K562 (cell line): ENCODE measurements at regions not wholly inside any gene's neighbourhood (a gene's known extent, or its start where the extent isn't known, plus 50 kb on each side); places are given as distances from the start of the nearest gene placed in this dataset.

ENCODE experiments used
- ATAC-seq: fragments of 200-7000 bp; cut with Tn5 transposase; 3 replicates; pipeline ENCODE4 v1.9.1; 2020; ENCODE audit warnings: moderate library complexity
- BruUV-seq: library from RNA; stranded (reverse); fragments of 400-500 nt; replicated peaks from 2 replicates; lab custom pipeline; 2021; lab: Mats Ljungman, UMichigan
- CTCF ChIA-PET: fragments of 300-600 bp; formaldehyde crosslinking; extraction: SDS; loops from one replicate; lab custom pipeline; 2021; ENCODE audit warnings: low intra/inter-chr PET ratio; lab: Yijun Ruan, JAX
- POLR2A ChIA-PET: fragments of 300-600, 350-650 bp; sonication (Branson Sonifier 250); formaldehyde crosslinking; extraction: SDS; loops from one replicate; lab custom pipeline; 2021; ENCODE audit warnings: antibody characterized with exemption, inconsistent platforms; lab: Yijun Ruan, JAX
- DNase-seq, 4 experiments: peaks; one replicate each; pipeline versions ENCODE4 v3.0.0 to v3.0.0-alpha.2; 2011 to 2018; ENCODE audit warnings: low spot score in 3 of 4, mixed read lengths in 3 of 4; ENCODE audit errors: extremely low read depth in 1 of 4
- FAIRE-seq: peaks from 2 replicates; lab custom pipeline; 2011; peaks lifted over from hg19 to GRCh38; lab: Jason Lieb, UNC
- H2AFZ ChIP-seq: 2 replicates; pipeline ENCODE4 v1.6.0; 2011; ENCODE audit warnings: low read depth, low read length, control low read depth, inconsistent platforms
- H3K27ac ChIP-seq: fragments of 200-600 bp; 3 replicates; pipeline ENCODE4 v1.8.0; 2011; ENCODE audit warnings: low read depth, mild to moderate bottlenecking, control low read depth, inconsistent platforms, low read length, moderate library complexity, mixed read lengths; ENCODE audit errors: extremely low read depth
- H3K27me3 ChIP-seq, 2 experiments: fragments of 300-600 bp in 1 of 2; 2 replicates in 1 of 2; 3 replicates in 1 of 2; pipeline versions ENCODE4 v1.6.0 to v1.8.0; 2011; ENCODE audit warnings: inconsistent platforms in 2 of 2, low read length in 2 of 2, mild to moderate bottlenecking in 1 of 2, mixed read lengths in 1 of 2, moderate library complexity in 1 of 2; ENCODE audit not compliant: control insufficient read depth in 2 of 2, insufficient read depth in 2 of 2
- H3K36me3 ChIP-seq: fragments of 300-600 bp; 3 replicates; pipeline ENCODE4 v1.8.0; 2011; ENCODE audit warnings: mild to moderate bottlenecking, low read length, inconsistent platforms; ENCODE audit not compliant: control insufficient read depth, insufficient read depth
- H3K4me1 ChIP-seq, 2 experiments: fragments of 200-600 bp in 1 of 2; replicated peaks in 1 of 2; 2 replicates in 1 of 2; 3 replicates in 1 of 2; pipeline versions ENCODE4 v1.5.1 to v1.8.0; 2011; ENCODE audit warnings: inconsistent platforms in 2 of 2, low read length in 2 of 2, mild to moderate bottlenecking in 1 of 2, mixed read lengths in 1 of 2, moderate library complexity in 1 of 2; ENCODE audit not compliant: control insufficient read depth in 2 of 2, insufficient read depth in 2 of 2
- H3K4me2 ChIP-seq: 2 replicates; pipeline ENCODE4 v1.6.1; 2011; ENCODE audit warnings: low read length, control low read depth, inconsistent platforms, mixed read lengths; ENCODE audit not compliant: insufficient read depth
- H3K4me3 ChIP-seq: fragments of 200-600 bp; sonication (generic), shearing (Covaris generic); 2 replicates; pipeline ENCODE4 v1.5.1; 2016; ENCODE audit warnings: control low read depth, inconsistent platforms
- H3K79me2 ChIP-seq: fragments of 200-600 bp; 3 replicates; pipeline ENCODE4 v1.8.0; 2011; ENCODE audit warnings: low read length, inconsistent platforms; ENCODE audit not compliant: control insufficient read depth, insufficient read depth
- H3K9ac ChIP-seq, 2 experiments: 2 replicates each; pipeline versions ENCODE4 v1.6.0 to v1.6.1; 2011; ENCODE audit warnings: low read depth in 2 of 2, low read length in 2 of 2, control low read depth in 1 of 2, inconsistent platforms in 1 of 2, mild to moderate bottlenecking in 1 of 2, mixed read lengths in 1 of 2; ENCODE audit not compliant: insufficient read depth in 1 of 2
- H3K9me1 ChIP-seq: one replicate; pipeline ENCODE4 v1.6.0; 2011; ENCODE audit warnings: inconsistent platforms, mild to moderate bottlenecking, low read length, moderate library complexity; ENCODE audit not compliant: control insufficient read depth, insufficient read depth
- H3K9me3 ChIP-seq: replicated peaks from 2 replicates; pipeline ENCODE4 v1.5.1; 2011; ENCODE audit warnings: low read depth, low read length, inconsistent platforms; ENCODE audit not compliant: control insufficient read depth, insufficient read depth
- H4K20me1 ChIP-seq: replicated peaks from 2 replicates; pipeline ENCODE4 v1.6.1; 2011; ENCODE audit warnings: low read length, inconsistent platforms, mixed read lengths; ENCODE audit not compliant: control insufficient read depth, insufficient read depth
- ARNT ChIP-seq, 2 experiments: fragments of 450-650 bp; IDR thresholded peaks; 2 replicates each; pipeline ENCODE4 v1.6.1; 2016; ENCODE audit warnings: mild to moderate bottlenecking in 1 of 2
- CTCFL ChIP-seq: IDR thresholded peaks from 2 replicates; pipeline ENCODE4 v1.6.1; 2011; ENCODE audit warnings: borderline replicate concordance, low read depth, mild to moderate bottlenecking, moderate library complexity, low read length; ENCODE audit not compliant: insufficient read depth, poor library complexity, severe bottlenecking
- DMBX1 ChIP-seq: fragments of 250-450 bp; sonication (Bioruptor Pico); IDR thresholded peaks from 2 replicates; pipeline ENCODE4 v1.8.0; 2022; ENCODE audit warnings: inconsistent platforms, mild to moderate bottlenecking, moderate library complexity, borderline replicate concordance
- ESRRA ChIP-seq: fragments of 450-650 bp; IDR thresholded peaks from 2 replicates; pipeline ENCODE4 v1.6.1; 2014; ENCODE audit warnings: low read depth, mild to moderate bottlenecking, moderate library complexity, borderline replicate concordance
- GATAD2A ChIP-seq: fragments of 450-650 bp; IDR thresholded peaks from 2 replicates; pipeline ENCODE4 v1.6.1; 2017
- GTF2F1 ChIP-seq: IDR thresholded peaks from 2 replicates; pipeline ENCODE4 v1.6.1; 2011; ENCODE audit warnings: low read depth, low read length, improper control_type of control experiment
- KDM4B ChIP-seq, 2 experiments: fragments of 450-650 bp in 1 of 2; sonication (generic) in 1 of 2; IDR thresholded peaks; 2 replicates each; pipeline ENCODE4 v1.6.1; 2016 to 2017; ENCODE audit warnings: borderline replicate concordance in 2 of 2, antibody characterized with exemption in 1 of 2, low read depth in 1 of 2, mild to moderate bottlenecking in 1 of 2
- MEIS2 ChIP-seq: fragments of 450-650 bp; IDR thresholded peaks from 2 replicates; pipeline ENCODE4 v1.6.1; 2014; ENCODE audit warnings: mild to moderate bottlenecking; ENCODE audit not compliant: partially characterized antibody
- NFIX ChIP-seq: fragments of 250-450 bp; sonication (Bioruptor Pico); IDR thresholded peaks from 2 replicates; pipeline ENCODE4 v1.4.0; 2020; ENCODE audit warnings: low read depth, mild to moderate bottlenecking, moderate library complexity
- PHB ChIP-seq: fragments of 250-450 bp; sonication (Bioruptor Pico); IDR thresholded peaks from 2 replicates; pipeline ENCODE4 v1.5.0; 2021
- SIX5 ChIP-seq, 2 experiments: IDR thresholded peaks; 2 replicates each; pipeline ENCODE4 v1.6.1; 2011; ENCODE audit warnings: low read length in 2 of 2, borderline replicate concordance in 1 of 2, low read depth in 1 of 2, mild to moderate bottlenecking in 1 of 2, moderate library complexity in 1 of 2; ENCODE audit not compliant: insufficient read depth in 1 of 2
- SREBF1 ChIP-seq: fragments of 150-350 bp; IDR thresholded peaks from 2 replicates; pipeline ENCODE4 v1.6.1; 2014; ENCODE audit warnings: antibody characterized with exemption, low read depth, low read length, borderline replicate concordance
- ZBTB2 ChIP-seq: fragments of 450-650 bp; IDR thresholded peaks from 2 replicates; pipeline ENCODE4 v1.6.1; 2016; ENCODE audit warnings: antibody characterized with exemption
- ZNF668 ChIP-seq: fragments of 250-450 bp; sonication (Bioruptor Pico); IDR thresholded peaks from 2 replicates; pipeline ENCODE4 v1.8.0; 2022; ENCODE audit warnings: mild to moderate bottlenecking, inconsistent platforms
- WGBS: fragments of 100-300 bp; shearing (Covaris generic); methylation state at CpG from one replicate; pipeline ENCODE4 v1.1.6; 2016; ENCODE audit warnings: low coverage, mixed read lengths; ENCODE audit not compliant: insufficient coverage; ENCODE audit errors: missing lambda C conversion rate; 5-methylcytosine and 5-hydroxymethylcytosine counted together
- in situ Hi-C: fragments of 300-500 bp; cut with MboI; formaldehyde crosslinking; loops from 4 replicates; pipeline ENCODE4 v1.15.0; 2018; ENCODE audit warnings: inconsistent platforms, mixed read lengths
- intact Hi-C: fragments of 100-400 bp; cut with micrococcal nuclease; formaldehyde crosslinking; loops from 2 replicates; pipeline ENCODE4 v1.14.2; 2022

- no peaks in the 10 kb centered on the region for H3K4me1 ChIP-seq
- no peak for DNase-seq
- WGBS = 2% methylated on average over 9 of the region's 9 CpGs
- H3K4me3 ChIP-seq = no peak overlapping the region
- no peak for ATAC-seq
- peaks cover 40 to 56% of the 10 kb centered on the region in 2 experiments for H3K27me3 ChIP-seq
- H3K79me2 ChIP-seq = no peaks in the 10 kb centered on the region
- H3K36me3 ChIP-seq = no peaks in the 10 kb centered on the region
- TF ChIP-seq KDM4B (IDR thresholded peaks at IDR 0.05; ENCODE audit: borderline replicate concordance in 2 of 2, low read depth in 1 of 2) (no peak), NFIX (CRISPR knock-in tag) (no peak), ESRRA (no peak)
- BruUV-seq = no TSS peak
- no peak overlapping the region for H2AFZ ChIP-seq
- intact Hi-C loops (no loop called here), in situ Hi-C loops (no loop called here)
- H3K9me1 ChIP-seq = no peaks in the 10 kb centered on the region
- ChIA-PET POLR2A (interaction anchor here (0.7 kb wide), 1 partner anchor 9 kb away, joined by 4 read pairs; no protein-coding TSS in a partner anchor), CTCF (no interaction called here)
- no peaks in the 10 kb centered on the region for H3K9me3 ChIP-seq
- H4K20me1 ChIP-seq = no peaks in the 10 kb centered on the region
- no peak overlapping the region for H3K9ac ChIP-seq
- no peak overlapping the region for H3K27ac ChIP-seq
- H3K4me2 ChIP-seq = no peak overlapping the region
- no peak for FAIRE-seq
Observed at GRCh38 chr6:2435323-2435722, 189.9 kb upstream of the GMDS start.

GRCh38 chr6:2434912-2435311, 189.5 kb upstream of the GMDS start:
- H3K4me3 ChIP-seq = no peak overlapping the region
- CTCF ChIA-PET = no interaction called here
- WGBS = 2% methylated on average over 6 of the region's 6 CpGs
- H4K20me1 ChIP-seq = no peaks in the 10 kb centered on the region
- no TSS peak for BruUV-seq
- H3K4me2 ChIP-seq = no peak overlapping the region
- in situ Hi-C loops = no loop called here
- no peaks in the 10 kb centered on the region for H3K4me1 ChIP-seq
- H3K27ac ChIP-seq = no peak overlapping the region
- DNase-seq = no peak
- no peak overlapping the region for H2AFZ ChIP-seq
- H3K27me3 ChIP-seq = peaks cover 40 to 56% of the 10 kb centered on the region in 2 experiments
- H3K9ac ChIP-seq = no peak overlapping the region
- H3K9me1 ChIP-seq = no peaks in the 10 kb centered on the region
- POLR2A ChIA-PET = no interaction called here
- no peak for FAIRE-seq
- H3K9me3 ChIP-seq = no peaks in the 10 kb centered on the region
- intact Hi-C loops = no loop called here
- H3K79me2 ChIP-seq = no peaks in the 10 kb centered on the region
- no peak for ATAC-seq
- no peaks in the 10 kb centered on the region for H3K36me3 ChIP-seq
- TF ChIP-seq MEIS2 (no peak), DMBX1 (CRISPR knock-in tag) (no peak), SREBF1 (no peak), GATAD2A (no peak), ZBTB2 (no peak), ARNT (IDR thresholded peaks at IDR 0.05) (no peak), CTCFL (no peak), PHB (CRISPR knock-in tag) (no peak), ZNF668 (CRISPR knock-in tag) (no peak), SIX5 (IDR thresholded peaks at IDR 0.05; ENCODE audit: borderline replicate concordance in 1 of 2, insufficient read depth in 1 of 2, low read depth in 1 of 2, low read length in 2 of 2) (no peak), GTF2F1 (no peak)
